NCI-H69 (cell line): ENCODE measurements at regions not wholly inside any gene's neighbourhood (a gene's known extent, or its start where the extent isn't known, plus 50 kb on each side); places are given as distances from the start of the nearest gene placed in this dataset.
"Not testable (repeated sequence)": the region's sequence is repeated elsewhere in the genome, so short reads cannot be mapped to it uniquely, and the experiment has no call there.

Experiments used
- DNase-seq: peaks from one replicate; lab custom pipeline; 2025; lab: John Stamatoyannopoulos, UW

GRCh38 chr1:219560856-219561255 lies 52.0 kb downstream of the ZC3H11B start:
- no peak for DNase-seq

- DNase-seq = no peak
Measured at GRCh38 chr1:219559899-219560298, 53.0 kb downstream of the ZC3H11B start.

GRCh38 chr1:219555806-219556205 lies 57.1 kb downstream of the ZC3H11B start:
- peak; percentile 73 for DNase-seq

GRCh38 chr1:219555031-219555692 lies 57.7 kb downstream of the ZC3H11B start:
- DNase-seq = peak; percentile 94

GRCh38 chr1:219553934-219554502 lies 58.9 kb downstream of the ZC3H11B start:
- no peak for DNase-seq

GRCh38 chr1:219550201-219550600 lies 62.7 kb downstream of the ZC3H11B start:
- DNase-seq = no peak

- no peak for DNase-seq
Measured at GRCh38 chr1:219549215-219549614, 63.7 kb downstream of the ZC3H11B start.

- no peak for DNase-seq
Measured at GRCh38 chr1:219548386-219548785, 64.5 kb downstream of the ZC3H11B start.

- not testable (repeated sequence) for DNase-seq
Measured at GRCh38 chr1:219545756-219546155, 67.1 kb downstream of the ZC3H11B start.

GRCh38 chr1:219544163-219544846 lies 68.6 kb downstream of the ZC3H11B start:
- DNase-seq = peak; percentile 56

- DNase-seq = no peak
Measured at GRCh38 chr1:219542828-219543518, 69.9 kb downstream of the ZC3H11B start.

GRCh38 chr1:219541946-219542345 lies 71.0 kb downstream of the ZC3H11B start:
- no peak for DNase-seq

GRCh38 chr1:219539645-219540254 lies 73.2 kb downstream of the ZC3H11B start:
- DNase-seq = no peak

- no peak for DNase-seq
Measured at GRCh38 chr1:219538886-219539285, 74.0 kb downstream of the ZC3H11B start.

- no peak for DNase-seq
Measured at GRCh38 chr1:219537223-219537631, 75.7 kb downstream of the ZC3H11B start.

- no peak for DNase-seq
Measured at GRCh38 chr1:219536038-219536437, 76.9 kb downstream of the ZC3H11B start.

GRCh38 chr1:219534991-219535390 lies 77.9 kb downstream of the ZC3H11B start:
- no peak for DNase-seq

- DNase-seq = no peak
Measured at GRCh38 chr1:219533280-219533679, 79.6 kb downstream of the ZC3H11B start.

GRCh38 chr1:219529116-219529515 lies 83.8 kb downstream of the ZC3H11B start:
- DNase-seq = peak; percentile 63

- DNase-seq = no peak
Measured at GRCh38 chr1:219528633-219529032, 84.3 kb downstream of the ZC3H11B start.

GRCh38 chr1:219527994-219528393 lies 84.9 kb downstream of the ZC3H11B start:
- DNase-seq = no peak

GRCh38 chr1:219526074-219526473 lies 86.8 kb downstream of the ZC3H11B start:
- DNase-seq = no peak
